GM10266 (cell line): ENCODE measurements at regions not wholly inside any gene's neighbourhood (a gene's known extent, or its start where the extent isn't known, plus 50 kb on each side); places are given as distances from the start of the nearest gene placed in this dataset.

ENCODE experiments used
- DNase-seq: peaks from one replicate; pipeline ENCODE4 v3.0.0; 2012; ENCODE audit errors: extremely low spot score
- TF ChIP-seq, protein P1 (sequence below): IDR thresholded peaks from 2 replicates; pipeline ENCODE4 v1.5.1; 2012; ENCODE audit warnings: mild to moderate bottlenecking, low read depth; ENCODE audit not compliant: control insufficient read depth, insufficient read depth; ENCODE audit errors: missing control alignments

DNA sequence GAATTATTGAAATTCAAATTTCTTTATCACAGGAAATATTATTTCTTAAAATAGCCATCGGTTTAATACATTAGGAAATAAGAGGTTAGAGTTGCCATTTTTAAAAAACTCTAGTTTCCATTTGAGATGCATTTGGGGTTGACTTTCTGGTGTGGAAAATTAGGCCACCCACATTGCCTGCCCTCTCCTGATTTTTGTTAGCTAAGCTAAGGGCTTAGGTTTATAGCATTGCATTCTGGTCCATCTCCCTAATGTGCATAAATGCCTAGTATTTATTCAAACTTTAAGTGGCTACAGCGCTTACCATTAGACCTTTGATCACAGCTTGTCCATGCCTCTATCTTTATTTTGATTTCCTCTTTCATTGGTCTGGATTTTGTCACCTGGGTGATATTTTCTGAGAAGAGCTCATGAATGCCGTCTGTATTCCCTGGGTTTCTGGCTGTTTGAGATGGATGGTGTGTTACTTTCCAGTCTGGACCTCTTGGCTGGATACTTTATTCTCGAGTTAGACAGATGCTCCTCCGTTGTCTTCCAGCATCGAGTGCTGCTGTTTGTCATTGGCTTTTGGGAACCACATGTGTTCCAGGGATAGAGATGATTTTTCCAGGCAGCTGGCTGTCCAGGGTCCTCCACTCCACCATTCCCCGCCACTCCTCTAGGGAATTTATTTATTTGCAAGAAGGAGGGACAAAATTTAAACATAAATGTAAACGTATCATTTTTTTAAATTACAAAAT is 120.3 kb downstream of the KATNIP start:
- no peak for DNase-seq

DNA sequence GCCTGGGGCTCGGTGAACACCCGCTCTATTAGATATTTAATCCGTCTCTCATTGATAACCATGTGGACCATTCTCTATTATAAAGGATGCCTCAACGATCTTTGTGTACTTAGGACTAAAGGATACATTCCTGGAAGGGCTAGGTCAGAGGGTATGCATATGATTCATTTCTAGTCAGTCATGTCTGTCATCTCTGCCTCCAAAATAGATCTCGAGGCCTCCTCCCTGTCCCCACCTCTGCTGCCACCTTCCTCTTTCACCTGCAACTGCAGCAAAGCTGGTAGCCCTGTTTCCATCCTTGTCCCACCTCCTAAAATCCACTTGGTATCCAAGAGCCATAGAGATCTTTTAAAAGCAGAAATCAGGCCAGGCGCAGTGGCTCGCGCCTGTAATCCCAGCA is 121.5 kb downstream of the KATNIP start:
- no peak for DNase-seq
- TF ChIP-seq, protein P1, sequence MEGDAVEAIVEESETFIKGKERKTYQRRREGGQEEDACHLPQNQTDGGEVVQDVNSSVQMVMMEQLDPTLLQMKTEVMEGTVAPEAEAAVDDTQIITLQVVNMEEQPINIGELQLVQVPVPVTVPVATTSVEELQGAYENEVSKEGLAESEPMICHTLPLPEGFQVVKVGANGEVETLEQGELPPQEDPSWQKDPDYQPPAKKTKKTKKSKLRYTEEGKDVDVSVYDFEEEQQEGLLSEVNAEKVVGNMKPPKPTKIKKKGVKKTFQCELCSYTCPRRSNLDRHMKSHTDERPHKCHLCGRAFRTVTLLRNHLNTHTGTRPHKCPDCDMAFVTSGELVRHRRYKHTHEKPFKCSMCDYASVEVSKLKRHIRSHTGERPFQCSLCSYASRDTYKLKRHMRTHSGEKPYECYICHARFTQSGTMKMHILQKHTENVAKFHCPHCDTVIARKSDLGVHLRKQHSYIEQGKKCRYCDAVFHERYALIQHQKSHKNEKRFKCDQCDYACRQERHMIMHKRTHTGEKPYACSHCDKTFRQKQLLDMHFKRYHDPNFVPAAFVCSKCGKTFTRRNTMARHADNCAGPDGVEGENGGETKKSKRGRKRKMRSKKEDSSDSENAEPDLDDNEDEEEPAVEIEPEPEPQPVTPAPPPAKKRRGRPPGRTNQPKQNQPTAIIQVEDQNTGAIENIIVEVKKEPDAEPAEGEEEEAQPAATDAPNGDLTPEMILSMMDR, result no peak

More for the DNA sequence above, 120.3 kb downstream of the KATNIP start:
- TF ChIP-seq, protein P1, result no peak

GRCh38 chr16:27676839-27677238 is 126.9 kb downstream of the KATNIP start:
- TF ChIP-seq, protein P1, result no peak
- DNase-seq, result no peak

DNA sequence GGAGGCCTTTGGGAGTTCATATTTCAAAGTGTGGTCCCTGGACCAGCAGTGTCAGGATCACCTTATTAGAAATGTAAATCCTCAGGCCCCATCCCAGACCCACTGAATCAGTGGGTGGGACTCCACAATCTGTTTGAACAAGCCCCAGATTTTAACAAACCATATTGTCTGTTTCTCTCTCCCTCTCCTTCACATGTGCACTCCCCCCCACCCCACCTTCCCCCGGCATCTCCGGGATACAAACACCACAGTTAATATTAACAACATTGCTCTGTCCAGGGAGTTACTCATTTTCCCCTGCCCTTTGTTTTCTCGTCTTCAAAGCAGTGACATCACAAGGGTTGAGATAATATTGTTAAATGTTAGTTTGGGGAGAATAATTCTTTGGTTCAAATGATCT is 127.3 kb downstream of the KATNIP start:
- DNase-seq, result no peak
- TF ChIP-seq, protein P1, result no peak

DNA sequence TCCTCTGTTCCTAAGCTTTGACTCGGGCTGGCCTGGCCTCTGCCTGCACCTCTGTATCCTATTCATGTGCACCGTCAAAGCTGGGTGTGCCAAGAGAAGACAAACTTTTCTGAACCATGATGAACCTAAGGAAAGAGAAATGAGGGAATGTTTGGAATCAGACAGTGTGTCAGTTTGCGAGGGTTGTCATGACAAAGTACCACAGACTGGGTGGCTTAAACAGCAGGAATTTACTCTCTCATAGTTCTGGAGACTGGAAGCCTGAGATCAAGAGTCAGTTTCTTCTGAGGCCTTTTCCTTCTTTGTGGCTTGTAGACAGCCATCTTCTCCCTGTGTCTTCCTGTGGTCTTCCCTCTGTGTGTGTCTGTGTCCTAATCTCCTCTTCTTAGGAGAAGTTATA is 129.0 kb downstream of the KATNIP start:
- TF ChIP-seq, protein P1, result no peak
- no peak for DNase-seq

GRCh38 chr16:27679899-27680298 is 130.0 kb downstream of the KATNIP start:
- DNase-seq, result no peak
- TF ChIP-seq, protein P1, result no peak

DNA sequence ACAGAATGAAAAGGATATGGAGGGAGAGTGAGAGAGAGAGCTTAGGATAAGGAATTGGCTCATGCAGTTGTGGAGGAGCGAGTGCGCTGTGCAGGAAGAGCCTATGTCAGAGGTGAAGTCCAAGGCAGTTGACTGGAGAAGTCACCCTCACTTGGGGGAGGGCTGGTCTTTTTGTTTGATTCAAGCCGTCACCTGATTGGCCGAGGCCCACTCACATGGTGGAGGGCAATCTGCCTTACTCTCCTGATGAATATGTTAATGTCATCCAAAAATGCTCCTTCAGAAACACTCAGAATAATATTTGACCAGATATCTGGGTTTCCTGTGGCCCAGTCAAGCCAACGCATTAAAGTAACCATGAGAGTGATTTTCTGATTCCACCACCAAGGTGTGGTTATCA is 131.7 kb downstream of the KATNIP start:
- TF ChIP-seq, protein P1, result no peak
- DNase-seq, result no peak
